HepG2 (cell line): ENCODE measurements at regions not wholly inside any gene's neighbourhood (a gene's known extent, or its start where the extent isn't known, plus 50 kb on each side); places are given as distances from the start of the nearest gene placed in this dataset.
A peak's percentile ranks its signal among the peaks of the same experiment; 100 is the strongest.

Experiments
- CBX5 ChIP-seq: sonication (generic); formaldehyde crosslinking; IDR thresholded peaks from 2 replicates; pipeline ENCODE4 v1.4.0; 2020; ENCODE audit warnings: missing genetic modification reagents, borderline replicate concordance
- DR1 ChIP-seq: sonication (generic); formaldehyde crosslinking; IDR thresholded peaks from 2 replicates; pipeline ENCODE4 v1.8.0; 2021; ENCODE audit warnings: mild to moderate bottlenecking, missing genetic modification reagents, inconsistent platforms
- E2F1 ChIP-seq: sonication (generic); formaldehyde crosslinking; IDR thresholded peaks from 2 replicates; pipeline ENCODE4 v1.5.0; 2020; ENCODE audit warnings: missing genetic modification reagents
- FOXK1 ChIP-seq: sonication (generic); formaldehyde crosslinking; IDR thresholded peaks from 2 replicates; pipeline ENCODE4 v1.4.0; 2020; ENCODE audit warnings: low read depth, missing genetic modification reagents, borderline replicate concordance
- HIVEP1 ChIP-seq: sonication (generic); formaldehyde crosslinking; IDR thresholded peaks from 2 replicates; pipeline ENCODE4 v1.4.0; 2020; ENCODE audit warnings: mild to moderate bottlenecking, missing genetic modification reagents
- KIAA2018 ChIP-seq: sonication (generic); formaldehyde crosslinking; IDR thresholded peaks from 2 replicates; pipeline ENCODE4 v1.5.0; 2020; ENCODE audit warnings: mild to moderate bottlenecking, missing genetic modification reagents, borderline replicate concordance
- NFE2 ChIP-seq: sonication (generic); formaldehyde crosslinking; IDR thresholded peaks from 2 replicates; pipeline ENCODE4 v1.4.0; 2020; ENCODE audit warnings: missing genetic modification reagents
- NFYB ChIP-seq: sonication (generic); formaldehyde crosslinking; IDR thresholded peaks from 2 replicates; pipeline ENCODE4 v1.4.0; 2020; ENCODE audit warnings: missing genetic modification reagents
- NR2F1 ChIP-seq, 2 experiments: fragments of 450-650 bp in 1 of 2; formaldehyde crosslinking in 1 of 2; IDR thresholded peaks; 2 replicates each; pipeline versions ENCODE4 v1.5.0 to v1.6.1; 2016 to 2020; ENCODE audit warnings: mild to moderate bottlenecking in 1 of 2, missing compliant biosample characterization in 1 of 2, missing genetic modification reagents in 1 of 2, moderate library complexity in 1 of 2
- PRPF4 ChIP-seq: fragments of 200-400 bp; formaldehyde crosslinking; IDR thresholded peaks from 2 replicates; pipeline ENCODE4 v1.6.1; 2016; ENCODE audit warnings: low read length, low read depth; ENCODE audit not compliant: poor library complexity, severe bottlenecking
- SIN3B ChIP-seq: fragments of 150-350 bp; IDR thresholded peaks from 2 replicates; pipeline ENCODE4 v1.6.1; 2014; ENCODE audit warnings: low read length
- ZBTB4 ChIP-seq: sonication (generic); formaldehyde crosslinking; IDR thresholded peaks from 2 replicates; pipeline ENCODE4 v1.4.0; 2020; ENCODE audit warnings: missing genetic modification reagents, mild to moderate bottlenecking, borderline replicate concordance
- ZNF30 ChIP-seq: sonication (generic); formaldehyde crosslinking; IDR thresholded peaks from 2 replicates; pipeline ENCODE4 v1.5.0; 2020; ENCODE audit warnings: mild to moderate bottlenecking, missing genetic modification reagents
- ZNF383 ChIP-seq: sonication (generic); formaldehyde crosslinking; IDR thresholded peaks from 2 replicates; pipeline ENCODE4 v1.4.0; 2020; ENCODE audit warnings: missing genetic modification reagents, mild to moderate bottlenecking, borderline replicate concordance
- ZNF431 ChIP-seq: sonication (generic); formaldehyde crosslinking; IDR thresholded peaks from 2 replicates; pipeline ENCODE4 v1.9.0; 2022; ENCODE audit warnings: missing genetic modification reagents, low read depth, mild to moderate bottlenecking, borderline replicate concordance
- ZZZ3 ChIP-seq: sonication (generic); formaldehyde crosslinking; IDR thresholded peaks from 2 replicates; pipeline ENCODE4 v1.4.0; 2020; ENCODE audit warnings: missing genetic modification reagents, mild to moderate bottlenecking, borderline replicate concordance

GRCh38 chr6:137697267-137697938 is 169.7 kb upstream of the TNFAIP3 start (continued):
- TF ChIP-seq ZBTB4 (peak; percentile 34; the same call in 1 of the 2 replicates), NR2F1 (CRISPR knock-in tag; IDR thresholded peaks at IDR 0.05) (no peak), KIAA2018 (CRISPR knock-in tag) (no peak), NFE2 (0 out of 2 replicates have a peak, but pooled peaks have one; percentile 17), SIN3B (no peak), PRPF4 (no peak), NFYB (CRISPR knock-in tag) (no peak), ZNF30 (CRISPR knock-in tag) (no peak), FOXK1 (CRISPR knock-in tag) (peak; percentile 95), ZNF431 (CRISPR knock-in tag) (peak; percentile 68; the same call in 1 of the 2 replicates), DR1 (CRISPR knock-in tag) (no peak), E2F1 (no peak), HIVEP1 (peak; percentile 85), CBX5 (CRISPR knock-in tag) (peak; percentile 74; the same call in 1 of the 2 replicates), ZZZ3 (CRISPR knock-in tag) (peak; percentile 64; the same call in 1 of the 2 replicates), ZNF383 (no peak)
